ENCODE measurements at regions not wholly inside any gene's neighbourhood (a gene's known extent, or its start where the extent isn't known, plus 50 kb on each side); places are given as distances from the start of the nearest gene placed in this dataset.

DNA sequence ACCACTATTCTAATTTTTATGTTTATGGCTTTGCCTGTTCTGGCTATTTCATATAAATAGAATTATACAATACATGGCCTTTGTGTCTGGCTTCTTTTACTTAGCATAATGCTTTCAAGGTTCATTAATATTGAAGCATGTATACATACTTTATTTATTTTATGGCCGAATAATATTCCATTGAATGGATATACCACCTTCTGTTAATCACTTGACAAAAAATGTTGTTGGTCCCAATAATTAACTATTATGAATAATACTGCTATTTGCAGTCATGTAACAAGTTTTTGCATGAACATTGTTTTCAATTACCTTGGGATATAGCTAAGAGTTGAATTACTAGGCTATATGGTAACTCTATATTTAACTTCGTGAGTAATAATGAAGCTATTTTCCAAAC is 767.5 kb downstream of the INHBA start:
- H3K27me3 ChIP-seq (replicated peaks in 1 of 2; ENCODE audit: control insufficient read depth in 2 of 2, insufficient read depth in 2 of 2, low read length in 1 of 2), result no peaks in the 10 kb centered on the region
- TF ChIP-seq, protein P1, sequence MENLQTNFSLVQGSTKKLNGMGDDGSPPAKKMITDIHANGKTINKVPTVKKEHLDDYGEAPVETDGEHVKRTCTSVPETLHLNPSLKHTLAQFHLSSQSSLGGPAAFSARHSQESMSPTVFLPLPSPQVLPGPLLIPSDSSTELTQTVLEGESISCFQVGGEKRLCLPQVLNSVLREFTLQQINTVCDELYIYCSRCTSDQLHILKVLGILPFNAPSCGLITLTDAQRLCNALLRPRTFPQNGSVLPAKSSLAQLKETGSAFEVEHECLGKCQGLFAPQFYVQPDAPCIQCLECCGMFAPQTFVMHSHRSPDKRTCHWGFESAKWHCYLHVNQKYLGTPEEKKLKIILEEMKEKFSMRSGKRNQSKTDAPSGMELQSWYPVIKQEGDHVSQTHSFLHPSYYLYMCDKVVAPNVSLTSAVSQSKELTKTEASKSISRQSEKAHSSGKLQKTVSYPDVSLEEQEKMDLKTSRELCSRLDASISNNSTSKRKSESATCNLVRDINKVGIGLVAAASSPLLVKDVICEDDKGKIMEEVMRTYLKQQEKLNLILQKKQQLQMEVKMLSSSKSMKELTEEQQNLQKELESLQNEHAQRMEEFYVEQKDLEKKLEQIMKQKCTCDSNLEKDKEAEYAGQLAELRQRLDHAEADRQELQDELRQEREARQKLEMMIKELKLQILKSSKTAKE (IDR thresholded peaks at IDR 0.05; ENCODE audit: low read depth, poor library complexity, severe bottlenecking), result no peak
- TF ChIP-seq EGR1 (IDR thresholded peaks at IDR 0.05; ENCODE audit: borderline replicate concordance in 1 of 2, low read depth in 2 of 2, low read length in 2 of 2), result no peak
- TF ChIP-seq SMAD5 (IDR thresholded peaks at IDR 0.05; ENCODE audit: low read depth), result no peak
- TF ChIP-seq CREM (IDR thresholded peaks at IDR 0.05; ENCODE audit: low read depth), result no peak
- no peak for TF ChIP-seq ZNF207 (IDR thresholded peaks at IDR 0.05; ENCODE audit: borderline replicate concordance)
- TF ChIP-seq SUZ12 (IDR thresholded peaks at IDR 0.05; ENCODE audit: unreplicated experiment), result no peak
- no peak for TF ChIP-seq TCF7 (IDR thresholded peaks at IDR 0.05; ENCODE audit: borderline replicate concordance)
- no peak for TF ChIP-seq NFYA (IDR thresholded peaks at IDR 0.05; ENCODE audit: borderline replicate concordance, low read depth, low read length)
- TF ChIP-seq E2F4 (IDR thresholded peaks at IDR 0.05; ENCODE audit: low read depth, low read length), result no peak
- no peak for TF ChIP-seq ZNF217 (IDR thresholded peaks at IDR 0.05)
- no peak for TF ChIP-seq IKZF1 (conservative IDR thresholded peaks at IDR 0.05)
- TF ChIP-seq RFX5 (IDR thresholded peaks at IDR 0.05; ENCODE audit: low read depth, low read length), result no peak
- no peak for TF ChIP-seq KAT2A (conservative IDR thresholded peaks at IDR 0.05; ENCODE audit: control insufficient read depth, low read depth, low read length)
- no peak for TF ChIP-seq POLR2AphosphoS5 (IDR thresholded peaks at IDR 0.05; ENCODE audit: low read length)
- no peak for TF ChIP-seq YBX1 (IDR thresholded peaks at IDR 0.05)
- TF ChIP-seq MLLT1 (IDR thresholded peaks at IDR 0.05), result no peak
- TF ChIP-seq ZNF592 (IDR thresholded peaks at IDR 0.05), result no peak
- SMC1A ChIA-PET (ENCODE audit: uncharacterized antibody, unreplicated experiment), result interaction anchor here (1.5 kb wide), 1 partner anchor 19 kb away, joined by 4 read pairs; no protein-coding TSS in a partner anchor
- 17% methylated on average over 2 of the region's 2 CpGs for WGBS (ENCODE audit: insufficient coverage, insufficient replicate concordance, low lambda C conversion rate, missing lambda C conversion rate)
- no peak overlapping the region for H3K9ac ChIP-seq (ENCODE audit: control insufficient read depth, insufficient read depth, low read length)
- RAD21 ChIA-PET (ENCODE audit: unreplicated experiment), result no interaction called here
- ATAC-seq (no peak), DNase-seq (ENCODE audit: low read depth, low spot score) (no peak), FAIRE-seq (no peak)
- no peak overlapping the region for H3K27ac ChIP-seq (ENCODE audit: control insufficient read depth, insufficient read depth)
- no peaks in the 10 kb centered on the region for H3K9me3 ChIP-seq (replicated peaks; ENCODE audit: control insufficient read depth, insufficient read depth, low read length)
- no TSS peak for BruUV-seq (replicated peaks)
- POLR2A ChIA-PET, result no interaction called here
- H3K4me3 ChIP-seq, result no peak overlapping the region
- no peaks in the 10 kb centered on the region for H3K79me2 ChIP-seq (ENCODE audit: control insufficient read depth, insufficient read depth, low read length)
- no peaks in the 10 kb centered on the region for H4K20me1 ChIP-seq (ENCODE audit: control insufficient read depth, insufficient read depth)
- no peaks in the 10 kb centered on the region for H3K36me3 ChIP-seq (ENCODE audit: control insufficient read depth in 2 of 2, insufficient read depth in 2 of 2, low read length in 1 of 2)
- no peak overlapping the region for H3K4me2 ChIP-seq (ENCODE audit: control insufficient read depth, insufficient read depth)
- H2AFZ ChIP-seq (ENCODE audit: control insufficient read depth, low read depth, low read length), result no peak overlapping the region
- CTCF ChIA-PET, result no interaction called here
- H3K4me1 ChIP-seq (ENCODE audit: control insufficient read depth, insufficient read depth, low read length), result no peaks in the 10 kb centered on the region
- in situ Hi-C loops (cut with MboI) (no loop called here), intact Hi-C loops (cut with micrococcal nuclease; ENCODE audit: unreplicated experiment) (no loop called here)

Data from GM12878 (cell line).